Ovary (tissue), 3 donors: ENCODE measurements at regions not wholly inside any gene's neighbourhood (a gene's known extent, or its start where the extent isn't known, plus 50 kb on each side); places are given as distances from the start of the nearest gene placed in this dataset.

Experiments
- CTCF ChIP-seq, 3 donors: fragments of 450-650 bp in 2 of 3; fragments of 200-600 bp in 1 of 3; IDR thresholded peaks; one replicate each; pipeline versions ENCODE4 v1.5.1 to v1.8.0; 2016 to 2022; ENCODE audit warnings: antibody characterized with exemption in 3 of 3, mild to moderate bottlenecking in 1 of 3
- POLR2A ChIP-seq: fragments of 450-650 bp; IDR thresholded peaks from one replicate; pipeline ENCODE4 v1.6.1; 2017; ENCODE audit warnings: antibody characterized with exemption, mild to moderate bottlenecking, moderate library complexity
- donor health status: DM: no; HTN: no; CAD: no.

GRCh38 chr9:104386425-104387069 lies 117.5 kb upstream of the OR13F1 start:
- TF ChIP-seq CTCF (IDR thresholded peaks at IDR 0.05) = no peak
- TF ChIP-seq POLR2A = no peak
